ENCODE measurements at regions not wholly inside any gene's neighbourhood (a gene's known extent, or its start where the extent isn't known, plus 50 kb on each side); places are given as distances from the start of the nearest gene placed in this dataset.

- no peak for TF ChIP-seq CTCF (IDR thresholded peaks at IDR 0.05)
- no peak for TF ChIP-seq POLR2A (IDR thresholded peaks at IDR 0.05)
These were observed 134.9 kb downstream of the TFCP2L1 start for GRCh38 chr2:121150126-121150525.
